Fibroblast of lung (primary cell): ENCODE measurements at regions not wholly inside any gene's neighbourhood (a gene's known extent, or its start where the extent isn't known, plus 50 kb on each side); places are given as distances from the start of the nearest gene placed in this dataset.

ENCODE experiments used
- DNase-seq, 2 donors: peaks; one replicate each; pipeline versions ENCODE4 v3.0.0 to v3.0.0-alpha.2; 2010; ENCODE audit warnings: low read depth in 2 of 2
- H2AFZ ChIP-seq: 2 replicates; pipeline ENCODE4 v1.5.1; 2012; ENCODE audit warnings: low read length, control low read depth, inconsistent platforms
- H3K27ac ChIP-seq: 2 replicates; pipeline ENCODE4 v1.5.1; 2011; ENCODE audit warnings: low read length, control low read depth; ENCODE audit not compliant: insufficient read depth
- H3K27me3 ChIP-seq: 2 replicates; pipeline ENCODE4 v1.5.1; 2011; ENCODE audit warnings: mild to moderate bottlenecking, low read length; ENCODE audit not compliant: control insufficient read depth, insufficient read depth
- H3K36me3 ChIP-seq: 2 replicates; pipeline ENCODE4 v1.5.1; 2011; ENCODE audit warnings: low read length; ENCODE audit not compliant: control insufficient read depth, insufficient read depth
- H3K4me1 ChIP-seq: 2 replicates; pipeline ENCODE4 v1.5.1; 2011; ENCODE audit warnings: low read length; ENCODE audit not compliant: control insufficient read depth, insufficient read depth; ENCODE audit errors: extremely low read depth
- H3K4me2 ChIP-seq: 2 replicates; pipeline ENCODE4 v1.5.1; 2011; ENCODE audit warnings: low read length, control low read depth; ENCODE audit not compliant: insufficient read depth; ENCODE audit errors: extremely low read depth
- H3K4me3 ChIP-seq, 4 experiments: fragments of 200-600 bp in 1 of 4; sonication (generic) in 1 of 4; replicated peaks in 1 of 4; 2 replicates each; pipeline ENCODE4 v1.5.1; 2011 to 2016; ENCODE audit warnings: low read length in 4 of 4, low read depth in 3 of 4, mild to moderate bottlenecking in 3 of 4, control low read depth in 2 of 4, inconsistent platforms in 1 of 4, mixed read lengths in 1 of 4; ENCODE audit not compliant: insufficient read depth in 1 of 4; ENCODE audit errors: control extremely low read depth in 1 of 4
- H3K79me2 ChIP-seq: 2 replicates; pipeline ENCODE4 v1.5.1; 2012; ENCODE audit warnings: mild to moderate bottlenecking, low read length, inconsistent platforms; ENCODE audit not compliant: control insufficient read depth, insufficient read depth
- H3K9ac ChIP-seq: 2 replicates; pipeline ENCODE4 v1.5.1; 2011; ENCODE audit warnings: mild to moderate bottlenecking, low read length, control low read depth; ENCODE audit not compliant: insufficient read depth
- H3K9me3 ChIP-seq: 2 replicates; pipeline ENCODE4 v1.5.1; 2012; ENCODE audit warnings: low read depth, low read length; ENCODE audit not compliant: control insufficient read depth, insufficient read depth
- H4K20me1 ChIP-seq: 2 replicates; pipeline ENCODE4 v1.5.1; 2011; ENCODE audit warnings: low read length; ENCODE audit not compliant: control insufficient read depth, insufficient read depth; ENCODE audit errors: extremely low read depth
- CTCF ChIP-seq, 2 donors: IDR thresholded peaks in 1 of 2; conservative IDR thresholded peaks in 1 of 2; 1 replicate in 1 of 2; 2 replicates in 1 of 2; pipeline ENCODE4 v1.5.1; 2011 to 2012; ENCODE audit warnings: low read length in 2 of 2, control low read depth in 1 of 2, inconsistent platforms in 1 of 2, low read depth in 1 of 2, mild to moderate bottlenecking in 1 of 2
- EZH2 ChIP-seq: IDR thresholded peaks from 2 replicates; pipeline ENCODE4 v1.5.1; 2012; ENCODE audit warnings: low read length, control low read depth, mild to moderate bottlenecking; ENCODE audit errors: missing control alignments

GRCh38 chr9:30997291-30997690, 1387.2 kb upstream of the ACO1 start:
- TF ChIP-seq EZH2 = no peak
- no peak for TF ChIP-seq CTCF (conservative IDR thresholded peaks at IDR 0.05 in 1 of 2, IDR thresholded peaks at IDR 0.05 in 1 of 2; ENCODE audit: low read depth in 1 of 2, low read length in 2 of 2)
- no peaks in the 10 kb centered on the region for H4K20me1 ChIP-seq
- no peak overlapping the region for H3K4me3 ChIP-seq
- H3K9me3 ChIP-seq = no peaks in the 10 kb centered on the region
- H3K79me2 ChIP-seq = no peaks in the 10 kb centered on the region
- no peak for DNase-seq
- no peak overlapping the region for H3K27ac ChIP-seq
- H3K27me3 ChIP-seq = no peaks in the 10 kb centered on the region
- H3K9ac ChIP-seq = no peak overlapping the region
- H3K4me2 ChIP-seq = no peak overlapping the region
- H3K36me3 ChIP-seq = no peaks in the 10 kb centered on the region
- H2AFZ ChIP-seq = no peak overlapping the region
- no peaks in the 10 kb centered on the region for H3K4me1 ChIP-seq

- no peak overlapping the region for H3K27ac ChIP-seq
- no peaks in the 10 kb centered on the region for H3K9me3 ChIP-seq
- H3K27me3 ChIP-seq = no peaks in the 10 kb centered on the region
- H3K36me3 ChIP-seq = no peaks in the 10 kb centered on the region
- H3K9ac ChIP-seq = no peak overlapping the region
- no peaks in the 10 kb centered on the region for H3K79me2 ChIP-seq
- H3K4me1 ChIP-seq = no peaks in the 10 kb centered on the region
- H3K4me2 ChIP-seq = no peak overlapping the region
- no peak overlapping the region for H3K4me3 ChIP-seq
- DNase-seq = no peak
- TF ChIP-seq CTCF (conservative IDR thresholded peaks at IDR 0.05 in 1 of 2, IDR thresholded peaks at IDR 0.05 in 1 of 2; ENCODE audit: low read depth in 1 of 2, low read length in 2 of 2) (no peak), EZH2 (no peak)
- H4K20me1 ChIP-seq = no peaks in the 10 kb centered on the region
- no peak overlapping the region for H2AFZ ChIP-seq
Measured at GRCh38 chr9:31005086-31005665, 1379.3 kb upstream of the ACO1 start.

GRCh38 chr9:31013371-31013770, 1371.1 kb upstream of the ACO1 start:
- Histone ChIP-seq H3K9ac (no peak overlapping the region), H3K4me1 (no peaks in the 10 kb centered on the region), H3K36me3 (no peaks in the 10 kb centered on the region), H2AFZ (no peak overlapping the region), H3K79me2 (no peaks in the 10 kb centered on the region), H3K27ac (no peak overlapping the region), H4K20me1 (no peaks in the 10 kb centered on the region), H3K4me3 (no peak overlapping the region), H3K4me2 (no peak overlapping the region), H3K27me3 (no peaks in the 10 kb centered on the region), H3K9me3 (no peaks in the 10 kb centered on the region)
- no peak for DNase-seq
- no peak for TF ChIP-seq CTCF (conservative IDR thresholded peaks at IDR 0.05 in 1 of 2, IDR thresholded peaks at IDR 0.05 in 1 of 2; ENCODE audit: low read depth in 1 of 2, low read length in 2 of 2)
- no peak for TF ChIP-seq EZH2
